C1 segment of cervical spinal cord (tissue), 14 donors: ENCODE measurements at regions not wholly inside any gene's neighbourhood (a gene's known extent, or its start where the extent isn't known, plus 50 kb on each side); places are given as distances from the start of the nearest gene placed in this dataset.

Experiments used
- DNase-seq, 14 donors: peaks; one replicate each; lab custom pipeline; 2025; lab: John Stamatoyannopoulos, UW

DNA sequence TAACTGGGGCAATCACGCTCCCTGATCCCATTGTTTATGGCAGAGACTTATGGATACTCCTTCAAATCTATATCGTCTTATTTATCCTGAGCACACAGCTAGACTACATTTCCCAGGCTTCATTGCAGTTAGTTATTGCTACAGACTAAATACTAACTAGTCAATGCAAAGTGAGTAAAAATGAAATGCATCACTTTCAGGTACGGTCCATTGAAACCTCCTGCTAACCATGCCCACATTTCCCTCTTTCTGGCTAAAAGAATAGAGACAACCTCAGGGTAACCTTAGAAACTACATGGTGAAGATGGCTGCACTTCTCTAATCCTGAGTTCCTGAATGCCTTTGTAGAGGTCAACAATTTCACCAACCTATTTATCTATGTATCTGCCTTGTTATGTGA is 437.4 kb downstream of the EPHA4 start:
- DNase-seq = no peak

DNA sequence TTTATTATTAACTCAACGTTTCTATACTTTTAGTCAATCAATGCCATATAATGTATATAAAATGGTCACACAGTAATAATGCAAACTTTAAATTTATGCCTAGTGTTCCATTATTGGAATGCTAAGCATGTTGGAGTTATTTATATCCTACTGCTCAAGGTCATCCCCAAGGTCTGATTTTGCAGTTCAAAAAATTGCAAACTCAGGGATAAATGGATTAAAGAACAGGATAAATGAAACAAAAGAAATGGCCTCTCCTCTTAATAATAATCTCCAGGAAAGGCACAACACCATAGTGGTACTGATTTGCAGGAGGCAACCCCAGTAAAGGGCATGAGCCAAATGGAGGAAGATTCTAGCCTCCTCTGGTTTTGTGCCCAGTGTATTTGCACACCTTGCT is 436.4 kb downstream of the EPHA4 start:
- DNase-seq = no peak

DNA sequence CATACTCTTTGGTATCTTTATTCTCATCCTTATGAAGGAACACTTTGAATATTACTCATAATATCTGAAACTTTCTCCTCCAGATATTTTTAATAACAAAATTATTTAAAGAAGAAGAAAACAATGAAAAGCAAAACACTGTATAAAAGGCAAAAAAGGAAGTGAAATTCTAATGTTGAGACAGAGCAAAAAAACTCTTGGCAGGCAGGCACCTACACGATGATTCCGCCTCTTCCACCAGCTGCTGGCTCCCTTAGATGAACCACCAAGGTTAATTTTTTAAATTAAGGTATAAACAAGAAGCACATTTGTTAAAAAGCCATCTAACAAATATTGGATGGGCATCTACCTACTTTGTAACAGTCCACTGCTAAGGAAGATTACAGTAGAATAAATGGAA is 434.7 kb downstream of the EPHA4 start:
- no peak for DNase-seq

DNA sequence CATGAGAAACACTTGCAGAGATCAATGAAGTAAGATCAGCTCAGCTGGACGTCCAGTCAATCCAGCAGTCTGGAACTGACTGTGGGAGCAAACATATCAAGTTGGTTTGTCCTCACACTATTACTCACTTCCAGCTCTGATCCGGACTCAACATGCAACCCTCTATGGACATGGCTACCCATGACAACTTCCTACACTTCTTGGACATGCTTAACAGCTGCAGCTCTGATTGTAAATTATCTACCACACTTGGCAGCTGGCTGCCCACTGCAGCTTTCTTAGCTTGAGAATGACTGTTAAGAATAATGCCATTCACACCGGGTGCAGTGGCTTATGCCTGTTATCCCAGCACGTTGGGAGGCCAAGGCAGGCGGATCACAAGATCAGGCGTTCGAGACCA is 429.8 kb downstream of the EPHA4 start:
- DNase-seq = no peak

DNA sequence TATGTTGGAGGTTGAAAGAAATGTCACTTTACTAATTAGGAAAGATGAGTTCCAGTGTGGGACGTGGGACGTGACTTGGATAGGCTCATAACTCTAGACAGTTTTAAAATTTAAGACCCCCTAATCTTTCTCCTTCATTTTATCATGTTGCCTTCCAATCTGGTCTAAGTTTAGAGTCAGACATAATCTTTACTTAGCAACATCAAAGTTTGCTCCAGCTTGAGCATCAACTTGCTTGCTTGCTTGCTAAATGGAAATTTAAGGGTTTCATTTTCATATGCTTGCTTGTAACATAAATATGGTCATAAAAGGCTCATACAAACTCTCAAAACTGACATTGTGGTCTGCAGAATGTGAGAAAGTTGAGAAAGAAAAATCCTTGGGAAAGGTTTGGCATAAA is 428.9 kb downstream of the EPHA4 start:
- no peak for DNase-seq

DNA sequence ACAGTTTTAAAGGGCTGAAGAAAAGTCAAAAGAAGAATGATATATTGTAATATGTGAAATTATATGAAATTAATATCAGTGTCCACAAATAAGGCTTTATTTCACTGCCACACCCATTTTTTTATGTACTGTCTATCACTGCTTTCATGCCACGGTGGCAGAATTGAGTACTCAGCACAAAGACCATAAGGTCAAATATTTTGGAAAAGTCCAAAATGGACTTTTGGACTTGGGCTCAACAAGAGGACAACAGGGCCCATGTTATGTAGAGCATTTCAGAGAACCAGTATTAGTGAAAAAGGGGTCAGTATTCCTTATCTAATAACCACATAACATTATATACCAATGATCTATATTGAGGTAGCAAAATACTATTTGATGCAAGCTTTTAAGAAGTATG is 427.2 kb downstream of the EPHA4 start:
- no peak for DNase-seq

DNA sequence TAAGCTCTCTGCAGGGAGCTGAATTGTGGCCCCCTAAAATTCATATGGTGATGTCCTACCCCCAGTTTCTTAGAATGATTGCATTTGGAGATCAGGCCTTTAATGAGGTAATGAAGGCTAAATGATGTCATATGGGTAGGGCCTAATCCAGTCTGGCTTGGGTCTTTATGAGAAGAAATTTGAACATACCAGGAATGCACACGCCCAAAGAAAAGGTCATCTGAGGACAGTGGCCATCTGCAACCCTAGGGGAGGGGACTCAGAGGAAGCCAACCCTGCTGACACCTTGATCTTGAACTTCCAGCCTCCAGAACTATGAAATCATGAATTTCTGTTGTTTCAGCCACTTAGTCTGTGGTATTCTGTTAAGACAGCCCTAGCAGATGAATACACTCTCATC is 426.7 kb downstream of the EPHA4 start:
- no peak for DNase-seq

DNA sequence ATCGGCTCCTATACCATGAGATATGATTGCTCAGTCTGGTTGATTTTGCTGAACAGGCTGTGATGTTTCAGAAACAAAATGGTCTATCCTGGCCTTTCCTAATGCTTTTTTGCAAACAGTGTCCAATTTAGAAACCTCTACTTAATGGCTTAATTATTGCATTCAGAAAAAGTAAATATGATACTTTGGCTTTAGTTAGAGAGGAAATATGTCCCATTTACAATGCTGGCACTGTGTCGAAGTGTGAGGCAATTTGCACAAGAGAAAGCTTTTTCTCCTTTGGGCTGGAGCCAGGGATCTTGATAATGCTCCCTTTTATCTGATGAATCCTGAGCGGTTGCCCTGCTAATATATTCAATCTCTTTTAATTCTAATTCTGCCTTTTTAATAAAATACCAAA is 418.9 kb downstream of the EPHA4 start:
- DNase-seq = peak in 7 of 14 donors; percentile 1 to 33 (median 7)

DNA sequence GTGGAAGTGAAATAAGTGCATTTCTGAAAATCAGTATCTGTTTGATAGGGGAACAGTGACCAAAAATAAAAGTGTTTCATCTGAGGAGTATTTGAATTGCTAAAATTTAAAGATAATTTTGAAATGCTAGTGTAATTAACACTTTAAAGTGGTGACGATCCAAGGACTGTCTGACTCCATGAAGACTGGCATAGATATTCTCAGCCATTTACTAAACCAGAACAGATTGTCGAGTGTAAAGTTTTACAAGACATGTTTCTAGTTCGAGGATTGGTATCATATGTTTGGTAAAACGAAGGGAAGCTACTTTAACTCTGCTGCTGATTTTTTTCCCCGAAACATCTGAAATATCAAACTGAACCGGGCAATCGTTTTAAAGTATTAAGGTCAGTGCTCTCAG is 417.9 kb downstream of the EPHA4 start:
- DNase-seq = no peak

DNA sequence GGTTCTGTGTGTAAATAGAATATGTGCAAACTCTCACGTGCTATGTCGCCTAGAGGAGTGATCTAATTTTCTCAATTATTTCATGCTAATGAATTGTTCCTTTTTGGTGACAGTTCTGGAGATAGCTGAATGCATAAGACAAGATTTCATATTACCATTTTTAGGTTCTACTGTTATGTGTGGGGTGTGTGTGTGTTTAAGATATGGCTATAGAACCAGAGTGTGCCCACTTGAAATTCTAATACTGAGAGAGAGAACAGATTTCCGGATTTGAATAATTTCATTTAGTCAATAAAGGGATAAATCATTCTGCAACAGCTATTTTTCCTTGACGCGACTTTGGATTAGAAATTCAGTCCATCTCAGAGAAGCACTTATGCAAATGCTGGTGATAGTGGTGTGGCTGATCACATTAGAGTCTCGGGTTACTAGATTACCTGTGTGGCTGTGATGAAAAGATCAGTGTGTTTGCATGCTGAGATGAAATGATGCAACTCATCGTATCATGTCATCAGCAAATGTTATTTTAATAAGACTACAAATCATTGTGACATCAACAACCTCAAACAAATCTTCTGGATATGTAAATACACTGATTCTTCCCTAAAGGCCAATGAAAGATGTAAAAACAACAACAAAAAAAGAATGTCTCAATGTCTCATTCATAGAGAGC is 415.9 kb downstream of the EPHA4 start:
- DNase-seq = no peak

DNA sequence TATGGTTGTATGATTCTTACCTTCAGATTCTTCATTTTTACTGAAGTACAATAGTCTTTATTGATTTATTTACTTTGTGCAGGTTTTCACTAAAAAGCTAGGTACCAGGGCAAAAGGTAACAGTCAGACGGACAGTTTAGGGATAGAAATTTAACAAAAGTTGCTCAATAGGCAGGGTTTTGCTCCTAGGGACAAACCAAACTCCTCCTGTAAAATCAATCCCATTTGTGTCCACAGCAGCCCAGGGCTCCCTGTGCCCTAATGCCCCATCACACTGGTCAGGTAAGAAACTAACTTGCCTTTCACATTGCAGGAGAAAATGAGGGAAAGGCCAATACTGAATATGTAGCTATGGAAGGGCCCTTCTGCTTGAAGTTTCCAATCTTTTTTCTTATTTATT is 410.9 kb downstream of the EPHA4 start:
- DNase-seq = no peak

DNA sequence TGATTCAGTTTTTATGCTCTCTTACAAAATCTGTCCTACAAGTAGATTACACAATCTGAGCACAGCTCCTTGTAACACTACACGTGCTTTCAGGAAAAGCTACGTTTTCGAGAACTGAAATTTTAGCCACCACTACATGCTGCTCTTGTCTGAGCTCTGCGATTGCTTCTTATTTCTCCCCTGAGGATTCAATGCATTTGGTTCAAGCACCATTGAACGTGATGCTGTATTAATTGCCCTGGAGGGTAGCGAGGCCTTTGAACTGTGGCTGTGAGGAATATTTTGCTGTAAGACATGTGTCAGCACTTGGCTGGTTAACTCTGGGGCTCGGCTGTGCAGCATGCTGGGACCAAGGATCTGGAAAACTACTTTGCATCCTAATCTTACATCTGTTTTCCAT is 405.8 kb downstream of the EPHA4 start:
- no peak for DNase-seq

DNA sequence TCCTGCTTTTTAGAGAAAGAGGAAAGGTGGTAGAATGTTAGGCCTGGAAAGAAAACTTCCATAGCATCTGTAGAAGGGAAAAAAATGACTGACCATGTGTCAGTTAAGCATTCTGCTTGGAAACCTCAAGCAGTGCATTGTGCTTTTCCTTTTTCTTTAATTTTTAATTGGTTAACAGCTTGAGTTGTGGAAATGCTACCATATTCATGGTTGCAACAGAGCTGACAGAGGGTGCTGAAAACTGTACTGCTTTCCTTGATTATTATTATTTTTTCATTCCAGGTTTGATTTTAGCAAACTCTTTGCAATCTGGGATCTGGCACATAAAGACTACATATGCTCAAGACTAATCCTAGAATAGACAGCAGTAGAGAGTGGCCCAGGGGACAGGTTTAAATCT is 404.5 kb downstream of the EPHA4 start:
- DNase-seq = no peak

DNA sequence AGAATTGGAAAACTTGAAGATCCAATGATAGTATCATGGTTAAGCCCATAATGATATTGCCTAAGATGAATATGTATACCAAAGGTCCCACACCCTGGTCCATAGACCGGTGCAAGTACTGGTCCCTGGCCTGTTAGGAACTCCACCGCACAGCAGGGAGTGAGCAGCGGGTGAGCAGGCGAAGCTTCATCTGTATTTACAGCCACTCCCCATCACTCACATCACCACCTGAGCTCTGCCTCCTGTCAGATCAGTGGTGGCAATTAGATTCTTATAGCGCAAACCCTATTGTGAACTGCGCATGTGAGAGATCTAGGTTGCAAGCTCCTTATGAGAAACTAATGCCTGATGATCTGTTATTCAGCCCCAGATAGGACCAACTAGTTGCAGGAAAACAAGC is 402.4 kb downstream of the EPHA4 start:
- DNase-seq = no peak

DNA sequence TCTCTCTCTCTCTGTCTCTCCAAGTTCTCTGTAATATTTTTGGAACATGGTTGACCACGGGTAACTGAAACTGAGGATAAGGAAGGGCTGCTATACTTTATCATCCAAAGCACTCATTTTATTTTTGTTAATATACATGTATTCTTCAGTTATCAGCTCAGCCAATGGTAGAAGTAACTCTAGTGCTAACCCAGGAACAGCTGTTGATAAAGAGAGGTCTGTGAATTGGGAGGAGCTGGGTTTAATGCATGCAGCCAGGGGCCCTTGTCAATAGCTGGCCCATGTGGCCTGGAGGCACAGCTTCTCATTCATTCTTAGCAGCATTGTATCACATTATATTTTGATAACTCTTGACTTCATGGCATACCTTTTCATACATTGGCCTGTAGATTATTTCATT is 401.6 kb downstream of the EPHA4 start:
- no peak for DNase-seq

DNA sequence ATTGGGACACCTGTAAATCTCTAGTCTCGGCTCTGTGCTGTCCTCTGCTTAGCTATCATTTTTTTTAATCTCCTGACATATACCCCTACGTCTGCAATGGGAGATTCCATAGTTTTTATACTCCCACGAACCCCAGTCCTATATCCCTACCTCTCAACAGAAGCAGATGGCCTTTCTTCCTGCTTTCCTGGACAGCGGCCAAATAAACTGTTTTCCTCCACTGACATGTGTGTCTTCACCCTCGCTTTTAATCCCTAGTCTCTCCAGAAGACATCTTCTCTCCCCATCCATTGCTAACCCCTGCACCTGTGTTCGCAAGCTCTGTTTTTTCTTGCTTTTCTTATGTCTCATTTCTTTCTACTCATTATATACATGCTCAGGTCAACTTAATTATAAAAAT is 395.4 kb downstream of the EPHA4 start:
- peak in 1 of 14 donors; percentile 12 for DNase-seq

DNA sequence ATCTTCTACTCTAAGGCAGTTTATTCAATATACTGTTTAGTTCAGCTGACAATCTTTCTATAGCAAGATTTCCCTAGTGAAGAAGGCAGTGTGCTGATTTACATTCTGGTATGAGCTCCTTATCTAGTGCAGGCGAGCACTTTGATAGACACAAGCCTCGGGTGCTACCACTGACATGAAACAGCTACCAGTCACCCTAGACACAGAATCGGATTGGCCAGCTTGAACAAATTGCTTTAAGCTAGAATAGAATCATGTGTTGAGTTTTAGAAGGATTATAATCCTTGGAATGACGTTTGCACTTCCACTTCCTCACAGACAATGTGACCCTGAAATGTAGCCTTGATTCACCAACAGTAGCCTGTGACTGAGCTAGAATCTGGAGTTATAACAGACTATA is 394.0 kb downstream of the EPHA4 start:
- DNase-seq = no peak

DNA sequence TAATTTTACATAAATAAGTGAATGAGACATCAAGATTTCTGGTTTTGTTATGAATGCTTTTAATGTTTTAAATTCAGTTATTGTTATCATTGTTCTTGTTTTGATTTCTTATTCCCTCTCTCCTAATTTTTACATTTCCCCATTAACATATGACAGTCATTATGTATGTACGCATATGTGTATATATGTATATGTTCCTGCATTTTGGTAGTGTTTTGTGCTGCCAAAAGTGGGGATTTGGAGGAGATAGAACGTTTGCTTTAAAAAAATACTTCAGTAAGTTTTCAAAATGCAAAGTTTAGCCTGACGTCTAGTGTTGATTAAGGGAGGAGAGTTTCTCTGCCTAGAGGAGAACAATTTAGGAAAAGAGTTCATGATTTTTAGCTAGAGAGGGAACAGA is 385.2 kb downstream of the EPHA4 start:
- no peak for DNase-seq

DNA sequence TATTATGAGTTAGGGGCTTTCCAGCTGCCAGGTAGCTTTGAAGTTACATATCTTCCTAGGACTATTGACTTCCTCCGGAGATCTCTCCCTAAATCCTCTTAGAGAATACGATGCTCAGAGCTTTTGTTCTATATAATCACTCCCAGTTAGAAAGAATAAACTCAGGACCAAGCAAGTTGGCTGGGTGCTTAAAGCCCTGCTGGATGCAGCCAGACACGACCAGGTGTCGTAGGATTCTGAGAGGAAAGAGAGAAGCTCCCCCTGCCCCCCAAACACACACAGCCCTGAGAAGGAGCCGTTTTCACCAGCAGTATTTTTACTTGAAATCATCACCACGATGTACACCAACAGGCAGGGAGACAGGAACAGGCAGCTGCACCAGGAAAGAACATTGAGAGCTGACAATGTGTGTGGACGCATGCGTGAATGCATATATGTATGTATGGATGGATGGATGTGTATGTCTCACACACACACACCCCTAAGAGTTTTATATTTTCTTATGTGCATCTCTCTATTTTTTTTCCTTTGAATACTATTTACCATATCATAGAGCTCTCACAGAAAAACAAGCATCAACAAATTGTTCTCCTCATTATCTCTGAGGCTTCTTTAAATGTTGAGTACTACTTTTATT is 382.6 kb downstream of the EPHA4 start:
- no peak for DNase-seq

DNA sequence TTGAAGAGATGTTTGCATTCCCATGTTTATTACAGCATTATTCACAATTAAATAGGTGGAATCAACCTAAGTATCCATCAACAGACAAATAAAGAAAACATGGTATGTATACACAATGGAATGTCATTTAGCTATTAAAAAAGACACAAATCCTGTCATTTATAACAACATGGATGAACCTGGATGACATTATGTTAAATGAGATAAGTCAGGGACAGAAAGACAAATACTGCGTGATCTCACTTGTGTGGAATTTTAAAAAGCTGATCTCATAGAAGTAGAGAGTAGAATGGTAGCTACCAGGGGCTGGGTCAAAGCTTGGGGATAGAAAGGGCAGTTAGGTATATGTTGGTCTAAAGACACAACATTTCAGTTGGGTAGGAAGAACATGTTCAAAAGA is 376.3 kb downstream of the EPHA4 start:
- no peak for DNase-seq

DNA sequence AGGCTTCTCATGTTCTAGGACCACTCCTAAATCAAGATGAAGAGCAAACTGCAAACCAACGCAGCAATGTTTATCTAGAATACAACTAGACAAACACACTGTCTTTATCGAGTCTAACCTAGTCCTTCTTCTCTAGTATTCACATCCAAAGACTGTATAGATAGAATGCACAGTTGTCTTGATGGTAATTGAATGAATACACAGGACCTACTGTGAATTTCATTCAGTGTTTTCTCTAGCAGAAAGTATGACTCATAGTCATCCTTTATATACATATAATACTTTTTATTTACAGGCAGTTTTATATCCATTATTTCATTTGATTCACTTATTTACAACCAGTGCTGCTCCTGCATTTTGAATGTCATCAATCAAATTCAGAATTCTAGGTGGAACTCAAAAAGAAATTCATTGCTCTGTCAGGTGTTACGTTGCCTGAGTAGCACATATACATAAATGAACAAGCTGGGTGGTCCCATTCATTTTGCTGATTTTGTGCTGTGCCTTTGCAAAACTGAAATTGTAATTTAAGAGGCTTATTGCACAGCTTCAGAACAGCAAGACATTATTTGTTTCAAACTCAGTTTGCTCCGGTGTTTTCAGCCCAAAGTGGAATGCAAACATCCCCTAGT is 374.8 kb downstream of the EPHA4 start:
- DNase-seq = no peak

DNA sequence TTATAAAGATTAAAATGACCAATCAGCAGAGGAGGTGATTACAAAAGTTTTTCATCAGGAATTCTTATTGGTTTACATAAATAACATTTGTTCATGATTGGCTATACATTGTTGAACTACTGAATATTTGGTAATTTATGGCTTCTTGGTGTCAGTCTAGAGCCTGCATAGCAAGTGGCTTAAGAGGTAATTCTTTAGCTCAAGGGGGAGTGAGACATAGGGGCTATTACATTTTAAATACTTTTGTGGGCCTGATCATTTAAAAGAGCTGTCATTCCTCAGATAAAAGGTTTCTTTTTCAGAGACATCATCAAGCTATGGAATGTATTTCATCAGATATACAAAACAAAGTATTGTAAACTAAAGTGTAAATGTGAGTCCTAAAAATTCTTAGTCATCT is 373.8 kb downstream of the EPHA4 start:
- no peak for DNase-seq

DNA sequence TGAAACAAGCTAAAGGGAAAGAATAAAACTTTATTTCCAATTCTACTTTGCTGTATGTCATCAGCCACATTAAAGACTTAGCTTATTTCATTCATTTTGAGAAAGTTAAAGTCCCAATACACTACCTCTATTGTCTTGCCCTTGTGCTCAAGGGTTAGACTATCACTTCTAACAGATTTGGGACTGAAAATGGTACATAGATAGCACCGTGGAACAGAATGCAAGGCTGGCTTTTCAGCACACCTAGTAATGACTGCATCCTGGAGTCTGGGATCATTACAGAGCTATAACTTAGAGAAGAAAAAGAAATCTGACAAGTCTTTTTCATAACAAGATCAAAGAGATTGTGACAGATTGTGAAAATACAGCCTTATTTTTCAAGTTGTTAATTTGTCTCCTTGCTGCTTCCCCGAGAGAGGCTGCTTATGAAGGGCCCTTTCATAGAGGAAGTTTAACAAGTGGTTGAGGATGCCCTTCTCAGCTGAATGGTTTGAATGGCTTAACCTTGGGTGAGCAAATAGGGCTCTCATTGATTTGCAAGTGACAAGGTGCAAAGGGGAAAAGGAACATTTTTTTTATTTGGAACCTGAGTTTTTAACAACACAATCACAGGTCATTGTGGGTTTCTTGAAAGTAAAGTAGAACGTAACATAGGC is 371.8 kb downstream of the EPHA4 start:
- no peak for DNase-seq
